Ishikawa (cell line): ENCODE measurements at regions not wholly inside any gene's neighbourhood (a gene's known extent, or its start where the extent isn't known, plus 50 kb on each side); places are given as distances from the start of the nearest gene placed in this dataset.

ENCODE experiments used
- CEBPB ChIP-seq: IDR thresholded peaks from 2 replicates; pipeline ENCODE4 v1.6.1; 2012
- CREB1 ChIP-seq: IDR thresholded peaks from 2 replicates; pipeline ENCODE4 v1.6.1; 2012; ENCODE audit warnings: low read depth
- EGR1 ChIP-seq: IDR thresholded peaks from 2 replicates; pipeline ENCODE4 v1.6.1; 2012
- EP300 ChIP-seq: IDR thresholded peaks from 2 replicates; pipeline ENCODE4 v1.6.1; 2012; ENCODE audit warnings: borderline replicate concordance
- FOXM1 ChIP-seq: IDR thresholded peaks from 2 replicates; pipeline ENCODE4 v1.6.1; 2012; ENCODE audit warnings: low read depth, borderline replicate concordance
- MAX ChIP-seq: IDR thresholded peaks from 2 replicates; pipeline ENCODE4 v1.6.1; 2012
- NFIC ChIP-seq: IDR thresholded peaks from 2 replicates; pipeline ENCODE4 v1.6.1; 2012
- RAD21 ChIP-seq: IDR thresholded peaks from 2 replicates; pipeline ENCODE4 v1.6.1; 2012; ENCODE audit warnings: low read depth
- REST ChIP-seq: IDR thresholded peaks from 2 replicates; pipeline ENCODE4 v1.6.1; 2012; ENCODE audit warnings: low read depth, mild to moderate bottlenecking
- TAF1 ChIP-seq: IDR thresholded peaks from 2 replicates; pipeline ENCODE4 v1.6.1; 2012; ENCODE audit warnings: low read depth, mild to moderate bottlenecking
- TCF12 ChIP-seq: IDR thresholded peaks from 2 replicates; pipeline ENCODE4 v1.6.1; 2012; ENCODE audit warnings: low read depth
- TEAD4 ChIP-seq: IDR thresholded peaks from 2 replicates; pipeline ENCODE4 v1.6.1; 2012
- USF1 ChIP-seq: IDR thresholded peaks from 2 replicates; pipeline ENCODE4 v1.6.1; 2012
- YY1 ChIP-seq: IDR thresholded peaks from 2 replicates; pipeline ENCODE4 v1.6.1; 2012; ENCODE audit warnings: low read depth
- ZBTB7A ChIP-seq: IDR thresholded peaks from 2 replicates; pipeline ENCODE4 v1.6.1; 2012; ENCODE audit warnings: low read depth

GRCh38 chr13:84940167-84940566 lies 859.1 kb downstream of the SLITRK6 start:
- TF ChIP-seq TEAD4 (no peak), EGR1 (no peak), RAD21 (no peak), FOXM1 (no peak), REST (no peak), USF1 (no peak), CREB1 (no peak), TAF1 (no peak)

- TF ChIP-seq CEBPB (no peak), RAD21 (no peak), CREB1 (no peak), REST (no peak), NFIC (no peak), EP300 (no peak), USF1 (no peak), EGR1 (no peak), TCF12 (no peak), ZBTB7A (no peak), MAX (no peak), YY1 (no peak), FOXM1 (no peak), TAF1 (no peak), TEAD4 (no peak)
Observed at GRCh38 chr13:84934911-84935310, 864.3 kb downstream of the SLITRK6 start.

- TF ChIP-seq CEBPB (no peak), MAX (no peak), YY1 (no peak), CREB1 (no peak), EP300 (no peak), TAF1 (no peak)
Observed at GRCh38 chr13:84933797-84934196, 865.4 kb downstream of the SLITRK6 start.

- TF ChIP-seq YY1 (no peak), TEAD4 (no peak), RAD21 (no peak), MAX (no peak), REST (no peak)
Observed at GRCh38 chr13:84931264-84931663, 868.0 kb downstream of the SLITRK6 start.

- TF ChIP-seq MAX (no peak), FOXM1 (no peak), EP300 (no peak), TCF12 (no peak), ZBTB7A (no peak), CEBPB (no peak), REST (no peak), YY1 (no peak), CREB1 (no peak), TEAD4 (no peak), NFIC (no peak), USF1 (no peak), RAD21 (no peak), EGR1 (no peak), TAF1 (no peak)
Observed at GRCh38 chr13:84927442-84928169, 871.6 kb downstream of the SLITRK6 start.
